Stimulated activated CD4-positive, alpha-beta T cell treated with anti-CD3 and anti-CD28 coated beads, TNF-alpha, amount 100 ng/mL, for 48 hours (primary cell): ENCODE measurements at regions not wholly inside any gene's neighbourhood (a gene's known extent, or its start where the extent isn't known, plus 50 kb on each side); places are given as distances from the start of the nearest gene placed in this dataset.
"Not testable (repeated sequence)": the region's sequence is repeated elsewhere in the genome, so short reads cannot be mapped to it uniquely, and the experiment has no call there.

Experiments
- DNase-seq, 3 donors: peaks; one replicate each; pipeline ENCODE4 v3.0.0-alpha.2; 2020; ENCODE audit warnings: low read depth in 3 of 3

DNA sequence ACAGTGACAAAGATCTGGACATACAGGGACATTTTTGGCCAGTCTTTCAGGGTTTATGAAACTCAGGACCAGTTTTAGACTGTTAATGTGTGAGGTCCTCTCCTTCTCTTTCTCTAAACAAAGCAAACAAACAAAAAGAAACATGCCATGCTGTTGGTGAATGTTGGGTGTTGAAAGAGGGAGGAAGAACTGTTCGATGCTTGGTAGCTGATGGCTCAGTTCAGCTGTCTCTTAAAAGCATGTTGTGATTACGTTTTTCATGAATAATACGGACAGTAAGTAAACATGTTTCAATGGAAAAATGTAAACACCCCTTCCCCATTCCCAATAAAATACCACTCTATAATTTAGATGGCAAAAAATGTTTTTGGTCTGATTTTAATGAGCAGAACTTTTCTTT lies 219.1 kb downstream of the SEC23IP start:
- DNase-seq: no peak

DNA sequence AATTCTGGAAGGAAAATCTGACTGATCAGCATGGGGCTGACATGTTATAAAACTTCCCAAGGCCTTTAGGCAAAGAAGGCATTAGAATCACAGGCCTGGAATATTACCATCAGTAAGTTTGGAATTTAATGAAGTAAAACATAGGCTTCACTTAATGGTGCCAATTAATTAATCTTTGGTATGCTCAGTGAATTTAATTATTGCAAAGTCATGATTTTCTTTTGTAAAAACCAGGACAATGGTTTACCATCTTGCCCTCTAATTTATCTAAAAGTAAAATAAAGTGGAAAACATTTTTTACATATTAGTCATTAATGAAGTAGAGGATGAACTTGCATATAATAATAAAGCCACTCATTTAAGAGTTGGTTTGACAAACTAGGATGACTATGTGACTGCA lies 220.3 kb downstream of the SEC23IP start:
- DNase-seq: no peak

- DNase-seq: no peak
Observed at GRCh38 chr10:120115959-120116358, 223.4 kb downstream of the SEC23IP start.

DNA sequence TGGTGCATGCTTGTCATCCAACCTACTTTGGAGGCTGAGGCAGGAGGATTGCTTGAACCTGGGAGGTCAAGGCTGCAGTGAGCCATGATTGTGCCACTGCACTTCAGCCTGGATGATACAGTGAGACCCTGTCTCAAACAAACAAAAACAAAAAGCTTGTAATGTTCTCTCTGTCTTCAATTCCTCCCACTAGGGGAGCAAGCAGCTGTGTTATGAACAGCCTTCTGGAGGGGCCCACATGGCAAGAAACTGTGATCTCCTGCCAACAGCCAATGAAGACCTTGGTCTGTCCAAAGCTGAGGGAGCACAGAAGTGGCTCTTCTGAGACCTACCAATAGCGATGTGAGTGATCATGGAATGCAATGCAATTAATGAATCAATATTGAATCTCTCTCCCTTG lies 229.2 kb downstream of the SEC23IP start:
- DNase-seq: no peak

GRCh38 chr10:120131183-120131582 lies 238.7 kb downstream of the SEC23IP start:
- no peak for DNase-seq

DNA sequence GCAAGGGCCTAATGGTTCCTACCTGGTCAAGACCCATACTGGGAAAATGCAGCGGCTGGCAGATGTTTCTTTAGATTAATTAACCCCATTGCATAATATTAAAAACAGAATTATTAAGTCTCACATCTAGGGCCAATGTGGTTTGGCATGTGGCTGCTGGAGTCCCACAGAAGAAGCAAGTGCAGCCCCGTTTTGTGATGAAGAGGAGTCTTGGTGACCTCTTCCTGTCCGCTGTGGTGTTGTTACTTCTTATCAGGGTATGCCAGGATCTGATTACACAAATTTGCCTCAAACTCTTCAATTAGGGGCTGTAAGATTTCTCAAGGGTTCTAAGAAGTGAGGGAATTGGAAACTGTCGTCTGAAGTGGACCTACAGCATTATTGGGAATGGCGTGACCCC lies 240.3 kb downstream of the SEC23IP start:
- no peak for DNase-seq

GRCh38 chr10:120138689-120139088 lies 246.2 kb downstream of the SEC23IP start:
- no peak for DNase-seq

GRCh38 chr10:120145107-120145506 lies 252.6 kb downstream of the SEC23IP start:
- no peak for DNase-seq

- DNase-seq: no peak
Observed at GRCh38 chr10:120156614-120157274, 264.2 kb downstream of the SEC23IP start.

- no peak for DNase-seq
Observed at GRCh38 chr10:120161111-120161510, 268.6 kb downstream of the SEC23IP start.

DNA sequence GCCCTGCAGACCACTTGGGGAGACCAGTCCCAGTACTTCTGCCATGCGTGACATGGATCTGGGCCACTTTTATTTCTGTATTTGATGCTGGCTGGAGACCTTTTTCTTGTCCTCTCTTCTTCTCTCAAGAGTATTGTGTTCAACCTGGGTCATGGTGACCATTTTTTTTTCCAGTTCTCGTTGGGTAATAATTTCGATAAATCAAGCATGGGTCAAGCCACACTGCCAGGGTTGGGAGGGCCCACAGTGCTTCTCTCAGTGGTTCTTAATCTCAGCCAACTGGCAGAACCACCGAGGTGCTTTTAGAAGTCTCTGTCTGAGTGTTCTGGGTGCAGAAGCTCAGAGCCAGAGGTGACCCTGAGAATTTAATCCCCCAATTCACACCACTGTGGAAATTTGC lies 269.9 kb downstream of the SEC23IP start:
- no peak for DNase-seq

GRCh38 chr10:120172356-120172755 lies 279.8 kb downstream of the SEC23IP start:
- no peak for DNase-seq

DNA sequence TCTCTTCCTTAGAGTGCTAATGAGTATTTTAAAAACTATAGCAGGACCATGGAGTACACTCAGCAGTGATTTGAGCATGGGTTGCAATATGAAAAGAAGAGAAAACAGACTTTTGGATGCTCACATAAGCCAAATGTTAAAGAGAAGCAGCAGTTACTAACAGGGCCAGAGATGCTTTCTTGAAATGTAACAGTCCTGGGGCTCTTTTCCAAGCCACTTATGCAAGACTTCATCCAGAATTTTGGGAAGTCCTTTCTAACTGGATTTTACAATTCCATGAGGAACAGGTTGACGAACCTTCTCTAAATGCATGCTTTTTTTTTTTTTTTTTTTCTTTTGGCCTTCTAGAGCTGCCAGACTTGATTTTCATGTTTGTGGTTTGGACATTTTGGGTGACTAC lies 282.0 kb downstream of the SEC23IP start:
- no peak for DNase-seq

- no peak for DNase-seq
Observed at GRCh38 chr10:120177330-120177729, 279.7 kb upstream of the PLPP4 start.

DNA sequence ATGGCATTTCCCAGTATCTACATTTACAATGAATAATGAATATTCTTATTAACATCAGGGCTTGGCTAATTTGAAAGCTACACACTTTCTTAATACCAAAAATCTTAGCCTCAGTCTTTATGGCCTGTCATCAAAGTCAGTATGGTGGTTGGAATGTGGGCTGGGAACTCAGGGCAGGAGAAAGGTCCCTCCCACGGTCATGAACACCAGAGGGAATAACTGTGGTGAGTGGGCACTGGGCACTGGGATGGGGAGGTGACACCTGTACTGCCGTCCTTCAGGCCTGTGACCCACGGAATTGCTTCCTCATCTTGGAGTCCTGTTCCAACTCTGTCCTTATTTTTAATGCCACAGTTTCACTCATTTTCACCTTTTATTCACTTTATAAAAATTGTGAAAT lies 276.9 kb upstream of the PLPP4 start:
- DNase-seq: no peak

GRCh38 chr10:120181154-120181553 lies 275.9 kb upstream of the PLPP4 start:
- no peak for DNase-seq

GRCh38 chr10:120182431-120182830 lies 274.6 kb upstream of the PLPP4 start:
- no peak for DNase-seq

DNA sequence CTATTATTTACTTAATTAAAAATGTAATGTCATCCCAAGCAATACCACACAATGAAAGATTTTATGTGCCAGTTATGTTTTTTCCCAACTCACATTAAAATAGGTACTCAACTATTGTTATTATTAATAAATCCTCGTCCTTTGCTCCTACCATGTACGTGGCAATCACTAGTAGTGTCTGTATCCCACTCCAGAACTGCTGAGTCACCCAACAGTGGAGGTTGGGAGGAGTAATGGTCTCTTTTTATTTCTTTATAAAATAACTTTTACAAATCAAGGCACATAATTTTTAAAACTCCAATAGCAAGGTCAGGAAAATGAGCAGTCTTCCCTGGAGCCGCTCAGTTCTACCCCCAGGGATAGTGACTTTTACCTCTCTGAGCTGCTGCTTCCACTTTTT lies 273.5 kb upstream of the PLPP4 start:
- no peak for DNase-seq

DNA sequence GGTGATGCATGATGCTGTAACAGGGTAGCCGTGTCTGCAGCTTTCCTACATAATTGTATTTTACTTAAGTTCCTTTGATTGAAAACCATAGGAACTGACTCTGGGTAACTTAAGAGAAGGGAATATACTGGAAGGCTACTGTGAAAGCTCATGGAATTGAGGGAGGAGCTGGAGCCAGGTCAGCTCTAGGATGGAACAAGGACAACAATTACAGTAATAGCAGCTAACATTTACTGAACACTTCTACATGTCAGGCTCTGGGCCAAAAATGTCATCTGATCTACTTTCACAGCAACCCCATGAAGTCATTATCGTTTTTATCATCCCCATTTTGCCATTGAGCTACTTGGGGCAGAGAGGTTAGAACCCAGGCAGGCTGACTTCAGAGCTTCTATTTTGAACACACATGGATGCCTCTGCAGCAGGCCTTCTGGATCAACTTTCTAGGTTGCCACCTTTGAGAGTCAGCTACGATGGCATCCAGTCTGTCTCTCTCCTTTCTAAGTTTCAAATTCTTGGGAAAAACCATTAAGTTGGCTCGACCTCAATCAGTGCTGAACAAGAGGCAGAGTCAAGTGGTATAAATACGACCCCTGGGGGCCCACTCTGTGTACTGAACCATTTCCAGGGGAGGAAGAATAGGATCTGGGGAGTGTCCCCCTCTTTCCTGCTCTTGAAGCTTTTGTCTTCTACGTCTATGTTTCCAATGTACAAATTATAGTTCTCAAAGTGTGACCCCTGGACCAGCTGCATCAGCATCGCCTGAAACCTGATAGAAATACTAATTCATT lies 272.3 kb upstream of the PLPP4 start:
- no peak for DNase-seq

DNA sequence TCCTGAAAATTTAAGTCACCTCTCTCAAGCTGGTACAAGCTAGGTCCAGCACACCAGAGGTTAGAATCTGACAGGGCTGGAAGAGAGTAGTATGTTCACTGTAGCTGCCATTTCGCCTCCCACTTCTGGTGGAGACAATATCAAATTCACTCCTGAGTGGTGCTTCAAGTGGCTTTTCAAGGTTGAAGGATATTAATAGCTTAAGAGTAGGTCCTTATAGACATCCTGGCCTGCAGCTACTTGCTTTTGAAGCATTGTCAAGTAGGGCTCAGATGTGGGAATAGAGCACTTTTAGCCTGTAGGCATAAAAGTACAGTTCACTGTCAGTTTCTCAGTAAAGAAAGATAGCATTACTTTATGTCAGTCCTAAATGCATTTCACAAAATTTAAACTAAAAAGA lies 270.5 kb upstream of the PLPP4 start:
- DNase-seq: no peak

- not testable (repeated sequence) for DNase-seq
Observed at GRCh38 chr10:120187168-120187567, 269.9 kb upstream of the PLPP4 start.

- DNase-seq: no peak
Observed at GRCh38 chr10:120188950-120189349, 268.1 kb upstream of the PLPP4 start.

DNA sequence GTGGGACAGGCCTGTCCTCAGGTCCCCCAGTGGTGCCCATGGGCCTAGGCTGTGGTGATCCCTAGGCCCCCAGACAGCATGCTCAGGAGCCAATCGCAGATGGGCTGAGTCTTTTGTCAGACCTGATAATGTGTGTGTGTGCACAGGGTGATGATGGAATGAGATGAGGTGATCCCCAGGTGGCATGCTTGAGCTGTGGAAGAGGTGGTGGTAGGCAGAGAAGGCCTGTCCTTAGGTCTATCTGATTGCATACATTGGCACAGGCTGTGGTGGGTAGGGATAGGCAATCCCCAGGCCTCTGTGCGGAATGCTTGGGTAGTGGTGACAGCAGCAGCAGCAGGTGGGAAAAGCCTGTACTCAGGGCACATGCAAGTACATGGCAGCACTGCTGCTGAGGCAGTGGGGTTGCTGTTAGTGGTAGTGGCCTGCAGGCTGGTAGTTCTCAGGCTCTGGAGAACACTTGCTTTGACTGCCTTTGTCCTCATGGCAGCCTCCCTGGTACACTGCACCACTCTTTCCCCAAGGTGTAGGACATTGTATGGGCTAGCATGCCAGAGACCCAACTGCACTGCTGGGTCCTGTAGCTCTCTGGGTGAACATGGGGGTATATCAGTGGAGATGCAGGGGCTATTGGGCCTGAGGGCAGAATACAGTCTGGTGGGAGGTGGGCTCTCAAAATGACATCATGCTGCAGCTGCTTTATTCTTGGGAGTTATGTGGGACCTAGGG lies 260.9 kb upstream of the PLPP4 start:
- no peak for DNase-seq
